Hepatic stellate cell (primary cell): ENCODE measurements at regions not wholly inside any gene's neighbourhood (a gene's known extent, or its start where the extent isn't known, plus 50 kb on each side); places are given as distances from the start of the nearest gene placed in this dataset.

Experiments
- DNase-seq: peaks from one replicate; pipeline ENCODE4 v3.0.0; 2011; ENCODE audit warnings: low spot score

DNA sequence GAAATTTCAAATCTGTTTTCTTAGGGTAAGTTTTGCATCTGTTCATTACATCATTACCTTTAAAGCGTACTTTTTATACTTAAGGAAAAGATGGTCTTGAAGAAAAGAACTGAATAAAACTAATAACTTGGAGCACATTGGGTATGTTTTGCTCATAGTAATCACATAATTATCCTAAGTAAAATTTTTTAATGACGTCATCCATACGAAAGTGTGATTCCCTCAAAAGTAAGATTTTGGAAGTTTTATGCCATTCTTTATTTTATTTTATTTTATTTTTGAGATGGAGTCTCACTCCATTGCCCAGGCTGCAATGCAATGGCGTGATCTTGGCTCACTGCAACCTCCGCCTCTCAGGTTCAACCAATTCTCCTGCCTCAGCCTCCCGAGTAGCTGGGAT, 1516.6 kb upstream of the TENM3 start:
- DNase-seq: no peak

DNA sequence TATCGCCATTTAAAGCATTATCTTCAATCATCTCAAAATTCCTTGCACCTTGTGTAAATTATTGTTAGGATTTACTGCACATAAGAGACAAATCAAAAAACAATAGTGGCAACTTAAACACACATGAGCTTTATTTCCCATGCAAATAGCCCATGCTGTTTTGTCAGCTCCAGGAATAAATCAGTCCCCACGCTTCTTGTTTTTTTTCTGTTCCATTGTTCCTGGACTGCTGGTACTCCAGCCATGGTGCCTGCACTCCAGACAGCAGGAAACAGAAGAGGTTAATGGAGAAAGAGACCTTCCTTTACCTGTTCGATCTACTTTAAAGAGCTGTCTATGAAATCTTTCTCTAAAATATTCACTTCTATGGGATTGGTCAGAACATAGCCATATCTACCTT, 1515.7 kb upstream of the TENM3 start:
- DNase-seq: no peak

- DNase-seq: no peak
Observed at GRCh38 chr4:180734753-180735432, 1508.3 kb upstream of the TENM3 start.

DNA sequence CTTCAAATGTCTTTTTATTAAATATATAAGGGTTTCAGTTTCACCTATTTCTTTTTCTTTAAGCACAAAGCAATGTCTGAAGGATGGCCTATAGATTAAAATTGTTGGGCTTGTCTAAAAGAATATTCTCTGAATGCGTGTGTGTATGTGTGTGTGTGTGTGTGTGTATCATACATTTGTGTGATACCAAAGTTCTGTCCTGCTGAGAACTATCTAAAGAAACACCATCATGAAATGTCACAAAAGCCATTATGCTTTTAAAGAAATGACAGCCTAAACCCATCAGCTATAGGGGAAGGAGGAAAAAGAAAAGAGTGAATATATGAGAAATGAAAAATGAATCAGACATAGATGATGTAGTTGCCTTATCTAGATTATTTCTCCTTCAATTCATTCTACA, 1501.5 kb upstream of the TENM3 start:
- no peak for DNase-seq

DNA sequence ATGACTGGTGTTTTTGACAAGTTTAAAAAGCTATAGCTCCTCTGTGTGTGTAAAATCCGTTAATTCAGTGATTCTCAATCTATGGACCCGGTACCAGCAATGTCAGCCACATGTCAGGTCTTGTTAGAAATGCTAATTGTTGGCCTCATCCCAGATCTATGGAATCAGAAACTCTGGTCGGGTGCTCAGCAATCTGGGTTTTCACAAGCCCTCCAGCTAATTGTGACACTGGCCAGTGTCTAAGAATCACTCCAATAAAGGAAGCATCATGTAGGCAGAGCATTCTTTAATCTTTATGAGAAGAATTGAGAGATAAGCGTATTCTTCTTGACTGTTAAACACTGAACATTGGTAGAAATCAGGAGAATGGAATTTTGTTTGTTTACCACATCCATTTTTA, 1498.2 kb upstream of the TENM3 start:
- DNase-seq: no peak

- no peak for DNase-seq
Observed at GRCh38 chr4:180751009-180751408, 1492.2 kb upstream of the TENM3 start.

DNA sequence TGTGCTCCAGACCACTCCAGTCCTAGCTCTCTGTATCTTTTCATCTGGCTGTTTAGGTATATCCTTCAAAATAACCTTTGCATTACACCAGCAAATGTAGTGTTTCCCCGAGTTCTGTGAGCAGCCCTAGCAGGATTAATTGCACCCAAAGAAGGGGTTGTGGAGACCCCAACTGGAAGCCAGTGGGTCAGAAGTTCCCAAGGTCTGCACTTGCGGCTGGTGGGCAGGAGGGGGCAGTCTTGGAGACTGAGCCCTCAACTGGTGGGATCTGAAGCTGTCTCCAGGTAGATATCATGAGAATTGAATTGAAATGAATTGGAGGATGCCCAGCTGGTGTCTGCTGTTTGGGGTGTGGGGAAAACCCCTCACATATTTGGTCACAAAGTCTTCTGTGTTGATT, 1485.3 kb upstream of the TENM3 start:
- DNase-seq: no peak

- no peak for DNase-seq
Observed at GRCh38 chr4:180766045-180766444, 1477.2 kb upstream of the TENM3 start.

- DNase-seq: no peak
Observed at GRCh38 chr4:180766944-180767729, 1476.1 kb upstream of the TENM3 start.

GRCh38 chr4:180768610-180769009, 1474.6 kb upstream of the TENM3 start:
- no peak for DNase-seq

DNA sequence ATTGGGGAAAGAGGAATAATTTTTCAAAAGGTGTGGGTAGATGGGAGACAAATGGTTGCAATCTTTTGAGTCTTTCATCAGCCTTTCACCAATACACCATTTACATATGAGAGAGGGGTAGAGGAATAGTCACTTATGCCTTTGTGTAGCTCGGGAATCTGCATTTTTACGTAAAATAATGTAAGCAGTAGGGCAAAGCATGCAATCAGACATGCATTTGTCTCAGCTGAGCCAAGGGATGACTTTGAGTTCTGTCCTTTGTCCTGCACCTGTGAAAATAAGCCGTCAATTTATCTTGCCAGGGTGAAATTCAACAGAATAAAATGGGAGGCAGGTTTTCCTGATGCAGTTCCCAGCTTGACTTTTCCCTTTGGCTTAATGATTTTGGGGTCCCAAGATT, 1473.4 kb upstream of the TENM3 start:
- DNase-seq: no peak

- no peak for DNase-seq
Observed at GRCh38 chr4:180770265-180770664, 1472.9 kb upstream of the TENM3 start.

- DNase-seq: no peak
Observed at GRCh38 chr4:180784940-180785339, 1458.3 kb upstream of the TENM3 start.

DNA sequence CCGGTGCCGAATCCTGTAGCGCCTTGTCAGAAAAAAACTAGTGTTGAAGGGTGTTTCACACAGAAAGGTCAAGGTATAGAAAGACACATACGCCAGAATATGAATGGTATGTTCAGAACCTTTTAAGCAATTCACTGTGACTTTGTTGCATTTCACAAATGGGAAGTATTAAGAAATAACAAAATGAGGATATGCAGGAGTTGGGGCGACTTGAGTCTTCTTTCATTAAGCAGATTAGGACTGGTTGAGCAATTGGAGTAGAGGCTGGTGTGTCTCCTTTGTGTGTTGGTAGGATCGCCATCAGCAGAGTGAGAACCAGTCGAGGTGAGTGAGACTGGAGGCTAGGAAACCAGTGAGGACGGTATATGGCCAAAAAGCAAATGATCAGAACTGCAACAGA, 1454.5 kb upstream of the TENM3 start:
- DNase-seq: no peak

- DNase-seq: no peak
Observed at GRCh38 chr4:180789929-180790328, 1453.3 kb upstream of the TENM3 start.

DNA sequence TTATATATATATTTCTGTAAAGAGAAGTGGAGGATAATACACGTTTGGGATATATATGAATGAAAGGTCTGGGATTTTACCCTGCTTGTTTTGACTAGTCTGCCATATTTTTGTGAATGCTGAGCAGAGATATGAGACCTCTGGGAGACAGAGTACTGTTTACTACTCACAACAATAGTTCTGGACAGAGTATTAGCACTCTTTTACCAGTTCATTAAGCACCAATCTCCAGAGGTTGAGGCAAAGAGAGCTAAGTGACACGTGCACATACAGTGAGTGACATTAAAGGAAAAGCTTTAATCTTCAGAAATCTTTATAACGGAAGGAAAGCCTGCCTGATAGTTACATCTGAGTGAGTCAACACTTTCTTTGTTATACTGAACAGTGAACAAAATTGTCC, 1452.7 kb upstream of the TENM3 start:
- DNase-seq: no peak

- no peak for DNase-seq
Observed at GRCh38 chr4:180792541-180792940, 1450.7 kb upstream of the TENM3 start.

DNA sequence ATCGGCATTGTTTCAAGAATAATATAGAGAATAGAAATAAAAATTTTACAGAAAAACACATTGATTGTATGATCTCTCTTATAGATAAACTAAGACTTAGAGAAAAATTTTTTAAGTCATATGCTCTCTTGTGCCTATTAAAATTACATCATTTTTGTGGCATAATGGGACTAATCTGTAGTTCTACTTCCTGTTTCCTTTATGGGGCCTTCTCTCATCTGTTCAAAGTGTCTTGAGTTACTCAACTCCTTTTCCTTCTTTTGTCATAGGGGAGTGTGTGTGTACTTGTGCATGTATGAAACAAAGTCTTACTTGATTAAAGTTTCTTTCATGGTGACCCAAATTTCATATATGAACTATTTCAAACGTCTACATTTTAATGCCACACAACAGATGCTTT, 1448.9 kb upstream of the TENM3 start:
- DNase-seq: no peak

DNA sequence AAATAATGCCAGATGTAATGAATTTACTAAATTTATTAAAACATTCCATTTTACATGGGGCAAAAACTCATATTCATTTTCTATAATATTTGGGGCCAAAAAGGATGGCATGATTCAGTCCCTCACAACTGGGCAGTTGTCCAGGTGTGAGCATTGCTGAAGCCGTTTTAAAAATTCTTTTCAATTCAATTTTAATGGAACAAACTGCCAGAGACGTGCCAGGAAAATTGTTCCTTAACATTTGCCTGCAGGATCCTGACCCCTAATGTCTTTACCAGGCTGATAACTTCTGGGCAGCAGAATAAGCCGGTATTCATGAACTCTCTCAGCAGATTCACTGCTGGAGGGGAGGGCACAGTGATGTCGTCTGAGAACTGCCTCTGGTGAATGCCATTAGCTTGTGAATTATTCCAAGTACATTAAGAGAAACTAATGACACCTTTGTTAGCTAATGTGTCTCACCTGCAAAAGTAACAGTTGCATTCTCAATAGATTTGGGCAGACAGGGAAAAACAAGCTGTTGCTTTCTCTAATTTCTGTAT, 1445.1 kb upstream of the TENM3 start:
- DNase-seq: no peak

- no peak for DNase-seq
Observed at GRCh38 chr4:180799798-180800197, 1443.4 kb upstream of the TENM3 start.

GRCh38 chr4:180805101-180805500, 1438.1 kb upstream of the TENM3 start:
- DNase-seq: no peak

DNA sequence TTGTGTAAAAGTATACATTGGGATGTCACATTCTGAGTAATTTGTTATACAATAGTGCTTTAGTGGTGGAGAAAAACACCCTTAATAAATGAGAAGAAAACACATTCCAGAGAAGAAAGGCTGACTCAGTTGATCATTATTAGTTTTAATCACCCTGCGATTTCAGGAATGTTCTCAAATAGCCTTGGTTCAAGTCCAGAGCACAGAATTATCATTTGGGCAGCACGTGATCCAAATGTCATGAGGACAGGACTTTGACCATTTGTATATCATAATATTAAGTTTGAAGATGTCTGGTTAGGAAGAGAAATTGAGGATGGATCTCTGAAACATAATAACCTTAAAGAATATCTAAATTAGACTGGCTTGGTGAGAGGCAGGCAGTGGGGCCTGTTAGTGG, 1434.3 kb upstream of the TENM3 start:
- no peak for DNase-seq

DNA sequence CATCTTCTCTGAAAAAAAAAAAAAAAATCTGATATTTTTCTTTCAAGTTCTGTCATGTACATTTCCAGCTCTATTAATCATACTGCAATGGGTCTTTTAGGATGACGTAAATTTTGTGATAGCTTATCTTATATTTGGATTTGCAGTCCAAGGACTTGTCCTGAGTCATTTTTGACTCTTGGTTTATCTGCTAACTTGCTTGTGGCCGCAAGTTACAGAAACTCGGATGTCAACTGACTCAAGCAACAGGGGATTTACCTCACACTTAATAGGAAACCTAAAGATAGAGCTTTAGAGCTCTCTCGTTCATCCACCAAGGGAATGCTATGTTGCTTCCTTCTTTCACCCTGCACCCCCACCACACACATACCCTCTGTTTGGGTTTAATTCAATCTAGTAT, 1433.8 kb upstream of the TENM3 start:
- DNase-seq: no peak

GRCh38 chr4:180810581-180810980, 1432.6 kb upstream of the TENM3 start:
- DNase-seq: no peak
